B cell (primary cell): ENCODE measurements at regions not wholly inside any gene's neighbourhood (a gene's known extent, or its start where the extent isn't known, plus 50 kb on each side); places are given as distances from the start of the nearest gene placed in this dataset.

ENCODE experiments used
- ATAC-seq: fragments of 200-7000 bp; cut with Tn5 transposase; one replicate; pipeline ENCODE4 v1.10.0; 2021; ENCODE audit warnings: low read depth, mild to moderate bottlenecking, moderate number of reproducible peaks, moderate library complexity
- CTCF ChIA-PET: fragments of 350-600 bp; sonication (Branson Sonifier 250); formaldehyde crosslinking; loops from one replicate; lab custom pipeline; 2021; ENCODE audit warnings: antibody characterized with exemption, inconsistent platforms; lab: Charles Lee
- POLR2A ChIA-PET: fragments of 350-600 bp; sonication (Branson Sonifier 250); formaldehyde crosslinking; loops from one replicate; lab custom pipeline; 2021; ENCODE audit warnings: antibody characterized with exemption; lab: Charles Lee
- DNase-seq: peaks from one replicate; pipeline ENCODE4 v3.0.0; 2013
- H2AFZ ChIP-seq: 2 replicates; pipeline ENCODE4 v1.6.1; 2012; ENCODE audit warnings: mild to moderate bottlenecking, low read depth, low read length; ENCODE audit not compliant: insufficient read depth, poor library complexity, severe bottlenecking
- H3K27ac ChIP-seq, 2 donors: 1 replicate in 1 of 2; 2 replicates in 1 of 2; pipeline ENCODE4 v1.5.1; 2012 to 2013; ENCODE audit warnings: low read length in 2 of 2, mild to moderate bottlenecking in 2 of 2, moderate library complexity in 1 of 2
- H3K27me3 ChIP-seq, 4 experiments: fragments of 200-600 bp in 1 of 4; sonication (generic) in 1 of 4; replicated peaks in 1 of 4; 1 replicate in 2 of 4; 2 replicates in 2 of 4; pipeline versions ENCODE4 v1.6.1 to v1.7.0; 2013 to 2016; ENCODE audit warnings: low read length in 3 of 4, mild to moderate bottlenecking in 2 of 4, mixed read lengths in 1 of 4, moderate library complexity in 1 of 4; ENCODE audit not compliant: insufficient read depth in 4 of 4, control insufficient read depth in 3 of 4; ENCODE audit errors: control extremely low read depth in 1 of 4
- H3K36me3 ChIP-seq, 2 experiments: replicated peaks in 1 of 2; 1 replicate in 1 of 2; 2 replicates in 1 of 2; pipeline versions ENCODE4 v1.6.1 to v1.7.1; 2013; ENCODE audit warnings: low read length in 1 of 2; ENCODE audit not compliant: insufficient read depth in 2 of 2, control insufficient read depth in 1 of 2; ENCODE audit errors: control extremely low read depth in 1 of 2, extremely low read depth in 1 of 2
- H3K4me1 ChIP-seq, 2 donors: fragments of 200-600 bp in 1 of 2; sonication (generic) in 1 of 2; 1 replicate in 1 of 2; 2 replicates in 1 of 2; pipeline versions ENCODE4 v1.5.1 to v1.6.1; 2013 to 2017; ENCODE audit warnings: low read length in 2 of 2; ENCODE audit not compliant: control insufficient read depth in 2 of 2, insufficient read depth in 2 of 2
- H3K4me2 ChIP-seq: replicated peaks from 2 replicates; pipeline ENCODE3; 2012; ENCODE audit warnings: mild to moderate bottlenecking, low read depth, low read length; ENCODE audit not compliant: poor library complexity, severe bottlenecking
- H3K4me3 ChIP-seq, 5 experiments: fragments of 200-600 bp in 1 of 5; sonication (generic) in 1 of 5; 1 replicate in 3 of 5; 2 replicates in 2 of 5; pipeline versions ENCODE4 v1.5.1 to v1.7.0; 2011 to 2016; ENCODE audit warnings: low read length in 4 of 5, mild to moderate bottlenecking in 4 of 5, low read depth in 2 of 5, control low read depth in 1 of 5, moderate library complexity in 1 of 5; ENCODE audit not compliant: insufficient read depth in 1 of 5; ENCODE audit errors: control extremely low read depth in 1 of 5, extremely low read depth in 1 of 5
- H3K79me2 ChIP-seq: fragments of 200-600 bp; sonication (generic); one replicate; pipeline ENCODE4 v1.6.0; 2016; ENCODE audit warnings: low read length; ENCODE audit not compliant: control insufficient read depth, insufficient read depth
- H3K9ac ChIP-seq: fragments of 200-600 bp; sonication (generic); 2 replicates; pipeline ENCODE4 v1.6.1; 2017; ENCODE audit warnings: mild to moderate bottlenecking, low read length, moderate library complexity
- H3K9me3 ChIP-seq, 3 donors: one replicate each; pipeline versions ENCODE4 v1.6.1 to v1.7.1; 2013; ENCODE audit warnings: low read length in 2 of 3; ENCODE audit not compliant: control insufficient read depth in 2 of 3, insufficient read depth in 1 of 3; ENCODE audit errors: control extremely low read depth in 1 of 3
- H4K20me1 ChIP-seq: 2 replicates; pipeline ENCODE4 v1.6.0; 2012; ENCODE audit warnings: mild to moderate bottlenecking, low read length; ENCODE audit not compliant: insufficient read depth, control insufficient read depth, poor library complexity, severe bottlenecking
- H3K27ac Mint-ChIP-seq: one replicate; pipeline ENCODE4 v1.8.0; 2021; ENCODE audit warnings: mixed read lengths
- H3K27me3 Mint-ChIP-seq: one replicate; pipeline ENCODE4 v1.8.0; 2021; ENCODE audit warnings: mixed read lengths
- H3K4me1 Mint-ChIP-seq: one replicate; pipeline ENCODE4 v1.8.0; 2021; ENCODE audit warnings: mixed read lengths
- H3K4me3 Mint-ChIP-seq: one replicate; pipeline ENCODE4 v1.8.0; 2021; ENCODE audit warnings: mixed read lengths
- H3K9me3 Mint-ChIP-seq: one replicate; pipeline ENCODE4 v1.8.0; 2022; ENCODE audit warnings: mixed read lengths; ENCODE audit not compliant: insufficient read depth
- EZH2 ChIP-seq: IDR thresholded peaks from 2 replicates; pipeline ENCODE4 v1.6.1; 2012; ENCODE audit warnings: borderline replicate concordance, low read depth, mild to moderate bottlenecking, moderate library complexity, low read length; ENCODE audit not compliant: insufficient read depth, poor library complexity, severe bottlenecking
- WGBS: methylation state at CpG from one replicate; pipeline ENCODE4 v1.1.5; 2013; ENCODE audit warnings: missing lambda C conversion rate; ENCODE audit not compliant: insufficient coverage; 5-methylcytosine and 5-hydroxymethylcytosine counted together
- intact Hi-C: fragments of 100-400 bp; cut with micrococcal nuclease; formaldehyde crosslinking; loops from one replicate; pipeline ENCODE4 v1.10.0; 2022
- TF ChIP-seq, protein P1 (sequence below): fragments of 200-600 bp; IDR thresholded peaks from one replicate; pipeline ENCODE4 v1.8.0; 2022; ENCODE audit warnings: antibody characterized with exemption, mild to moderate bottlenecking

DNA sequence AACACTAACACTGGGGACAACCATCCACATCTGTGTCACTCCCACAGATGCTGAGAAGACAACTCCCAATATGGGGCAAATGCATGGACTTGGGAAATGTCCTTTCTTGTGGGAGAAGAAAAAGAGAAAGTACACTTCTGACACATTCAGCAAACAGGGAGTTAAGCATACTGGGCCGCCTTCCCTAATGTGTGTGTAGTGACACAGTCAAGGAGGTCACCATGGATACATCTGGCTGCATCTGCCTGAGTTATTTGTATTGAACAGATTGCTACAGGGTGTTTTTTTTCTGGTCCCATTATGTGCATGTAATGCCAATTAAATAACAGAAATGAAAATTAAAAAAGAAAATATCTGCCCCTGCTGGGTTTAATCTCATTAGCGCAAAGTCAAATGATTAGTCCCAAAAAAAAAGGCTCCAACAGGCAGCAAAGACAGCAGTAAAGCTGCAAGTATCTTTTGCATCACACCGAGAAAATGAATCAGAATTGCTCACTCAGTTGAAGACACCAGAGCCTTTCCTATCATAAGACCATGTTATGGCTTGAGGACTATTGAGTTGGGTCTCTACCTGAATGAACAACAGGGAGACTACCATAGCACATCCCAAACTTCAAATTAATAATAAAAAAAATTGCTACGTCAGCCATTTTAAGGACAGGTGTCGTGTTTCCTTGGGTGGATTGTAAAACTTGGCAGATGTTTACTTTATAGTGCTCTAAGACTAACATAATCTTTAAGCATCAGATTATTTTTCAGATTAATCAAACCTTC lies 395.9 kb downstream of the DTWD2 start:
- 14% methylated on average over 1 of the region's 5 CpGs for WGBS
- no peak overlapping the region for H3K4me3 ChIP-seq
- no peaks in the 10 kb centered on the region for H3K27me3 ChIP-seq
- H3K9ac ChIP-seq, result no peak overlapping the region
- ChIA-PET POLR2A (interaction anchor here (0.6 kb wide), 1 partner anchor 195 kb away, joined by 3 read pairs; no protein-coding TSS in a partner anchor), CTCF (no interaction called here)
- intact Hi-C loops, result no loop called here
- ATAC-seq, result no peak
- no peaks in the 10 kb centered on the region for H3K4me1 Mint-ChIP-seq
- no peak for DNase-seq
- H2AFZ ChIP-seq, result no peak overlapping the region
- no peaks in the 10 kb centered on the region for H3K79me2 ChIP-seq
- H3K4me1 ChIP-seq, result no peaks in the 10 kb centered on the region
- no peak for TF ChIP-seq EZH2
- TF ChIP-seq, protein P1, sequence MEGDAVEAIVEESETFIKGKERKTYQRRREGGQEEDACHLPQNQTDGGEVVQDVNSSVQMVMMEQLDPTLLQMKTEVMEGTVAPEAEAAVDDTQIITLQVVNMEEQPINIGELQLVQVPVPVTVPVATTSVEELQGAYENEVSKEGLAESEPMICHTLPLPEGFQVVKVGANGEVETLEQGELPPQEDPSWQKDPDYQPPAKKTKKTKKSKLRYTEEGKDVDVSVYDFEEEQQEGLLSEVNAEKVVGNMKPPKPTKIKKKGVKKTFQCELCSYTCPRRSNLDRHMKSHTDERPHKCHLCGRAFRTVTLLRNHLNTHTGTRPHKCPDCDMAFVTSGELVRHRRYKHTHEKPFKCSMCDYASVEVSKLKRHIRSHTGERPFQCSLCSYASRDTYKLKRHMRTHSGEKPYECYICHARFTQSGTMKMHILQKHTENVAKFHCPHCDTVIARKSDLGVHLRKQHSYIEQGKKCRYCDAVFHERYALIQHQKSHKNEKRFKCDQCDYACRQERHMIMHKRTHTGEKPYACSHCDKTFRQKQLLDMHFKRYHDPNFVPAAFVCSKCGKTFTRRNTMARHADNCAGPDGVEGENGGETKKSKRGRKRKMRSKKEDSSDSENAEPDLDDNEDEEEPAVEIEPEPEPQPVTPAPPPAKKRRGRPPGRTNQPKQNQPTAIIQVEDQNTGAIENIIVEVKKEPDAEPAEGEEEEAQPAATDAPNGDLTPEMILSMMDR, result no peak
- no peaks in the 10 kb centered on the region for H3K9me3 ChIP-seq
- no peak overlapping the region for H3K27ac ChIP-seq
- no peak overlapping the region for H3K4me3 Mint-ChIP-seq
- no peaks in the 10 kb centered on the region for H3K36me3 ChIP-seq
- H3K27ac Mint-ChIP-seq, result no peak overlapping the region
- no peaks in the 10 kb centered on the region for H4K20me1 ChIP-seq
- peaks cover 14% of the 10 kb centered on the region for H3K27me3 Mint-ChIP-seq
- no peaks in the 10 kb centered on the region for H3K9me3 Mint-ChIP-seq
- no peak overlapping the region for H3K4me2 ChIP-seq

DNA sequence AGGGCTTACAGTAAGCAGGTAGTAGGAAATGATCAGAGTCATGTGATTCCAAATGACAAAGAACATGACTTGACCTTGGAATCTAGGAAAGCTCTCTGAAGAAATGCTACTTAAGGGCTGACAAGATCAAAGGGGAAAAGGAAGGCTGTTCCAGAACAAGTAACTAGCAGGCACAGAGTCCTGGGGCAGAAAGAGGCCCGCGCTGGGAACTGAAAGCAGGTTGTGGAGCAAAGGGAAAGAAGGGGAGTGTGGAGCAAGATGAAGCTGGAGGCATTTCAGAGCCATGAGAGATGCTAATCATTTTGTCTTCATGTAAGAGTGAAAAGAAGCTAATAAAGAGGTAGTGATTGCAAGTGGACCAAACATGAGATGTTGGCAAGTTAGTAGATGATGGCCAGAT lies 397.5 kb downstream of the DTWD2 start:
- H3K4me1 Mint-ChIP-seq, result no peaks in the 10 kb centered on the region
- H3K9me3 ChIP-seq, result no peaks in the 10 kb centered on the region
- POLR2A ChIA-PET, result no interaction called here
- H3K36me3 ChIP-seq, result no peaks in the 10 kb centered on the region
- intact Hi-C loops, result no loop called here
- CTCF ChIA-PET, result no interaction called here
- no peaks in the 10 kb centered on the region for H3K27me3 ChIP-seq
- H3K9ac ChIP-seq, result no peak overlapping the region
- DNase-seq (no peak), ATAC-seq (no peak)
- no peak overlapping the region for H3K4me3 Mint-ChIP-seq
- TF ChIP-seq EZH2, result no peak
- TF ChIP-seq, protein P1, result no peak
- H3K27ac ChIP-seq, result no peak overlapping the region
- no peak overlapping the region for H3K4me3 ChIP-seq
- no peaks in the 10 kb centered on the region for H3K79me2 ChIP-seq
- H3K4me1 ChIP-seq, result no peaks in the 10 kb centered on the region
- H3K27me3 Mint-ChIP-seq, result peaks cover 16% of the 10 kb centered on the region
- H3K9me3 Mint-ChIP-seq, result no peaks in the 10 kb centered on the region
- H2AFZ ChIP-seq, result no peak overlapping the region
- H4K20me1 ChIP-seq, result no peaks in the 10 kb centered on the region
- H3K4me2 ChIP-seq, result no peak overlapping the region
- H3K27ac Mint-ChIP-seq, result no peak overlapping the region
- WGBS, result 96% methylated on average over 2 of the region's 2 CpGs
